ENCODE measurements at regions not wholly inside any gene's neighbourhood (a gene's known extent, or its start where the extent isn't known, plus 50 kb on each side); places are given as distances from the start of the nearest gene placed in this dataset.

DNA sequence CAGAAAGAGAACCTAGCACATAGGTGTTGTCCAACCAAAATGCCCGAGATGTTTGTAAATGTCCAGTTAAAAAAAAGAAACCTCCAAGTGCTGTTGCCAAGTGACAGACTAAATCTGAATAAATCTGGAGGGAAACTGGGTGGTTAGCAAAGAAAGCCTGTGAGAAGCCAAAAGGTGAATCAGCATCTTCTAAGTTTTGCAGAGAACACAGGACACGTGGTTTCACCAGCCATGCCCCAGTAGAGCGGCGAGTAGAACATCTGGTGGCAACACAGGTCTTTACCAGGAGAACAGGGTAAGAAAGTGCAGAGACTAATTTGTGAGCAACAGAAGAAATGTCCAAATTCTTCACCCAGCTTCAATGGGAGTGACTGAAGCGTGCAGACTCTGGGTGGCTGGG lies 986.0 kb downstream of the ROBO2 start:
- Mint-ChIP-seq H3K9me3 (peaks cover 3 to 13% (median 5%) of the 10 kb centered on the region in 7 donors), H3K36me3 (no peaks in the 10 kb centered on the region), H3K4me1 (no peaks in the 10 kb centered on the region), H3K27me3 (ENCODE audit: low read depth in 3 of 3) (no peaks in the 10 kb centered on the region), H3K4me3 (no peak overlapping the region), H3K27ac (no peak overlapping the region)
- H3K27me3 ChIP-seq (ENCODE audit: control insufficient read depth in 2 of 2, insufficient read depth in 2 of 2, low read length in 2 of 2): no peaks in the 10 kb centered on the region
- WGBS (ENCODE audit: insufficient coverage): 68% methylated on average over 3 of the region's 5 CpGs
- H3K4me2 ChIP-seq (replicated peaks; ENCODE audit: extremely low read depth, low read length, poor library complexity, severe bottlenecking): no peak overlapping the region
- peaks cover 0 to 4% of the 10 kb centered on the region in 2 donors for H3K9me3 ChIP-seq (replicated peaks in 1 of 2; ENCODE audit: control insufficient read depth in 1 of 2, insufficient read depth in 1 of 2, low read length in 2 of 2)
- no peaks in the 10 kb centered on the region for H3K36me3 ChIP-seq (replicated peaks in 1 of 2; ENCODE audit: control insufficient read depth in 1 of 2, insufficient read depth in 2 of 2, low read length in 2 of 2)
- H3K4me3 ChIP-seq (replicated peaks in 1 of 3; ENCODE audit: low read depth in 2 of 3, low read length in 3 of 3): no peak overlapping the region
- H3K4me1 ChIP-seq (ENCODE audit: control insufficient read depth in 1 of 2, insufficient read depth in 2 of 2, low read length in 2 of 2): no peaks in the 10 kb centered on the region
- H4K20me1 ChIP-seq (ENCODE audit: insufficient read depth, low read length): no peaks in the 10 kb centered on the region
- H2AFZ ChIP-seq (ENCODE audit: insufficient read depth, low read depth, low read length, poor library complexity, severe bottlenecking): no peak overlapping the region
- H3K79me2 ChIP-seq (ENCODE audit: insufficient read depth, low read length): no peaks in the 10 kb centered on the region
- TF ChIP-seq CTCF (IDR thresholded peaks at IDR 0.05): no peak
- H3K27ac ChIP-seq (ENCODE audit: low read depth in 1 of 2, low read length in 2 of 2): no peak overlapping the region
- no peak for DNase-seq
- intact Hi-C loops (cut with micrococcal nuclease): no loop called here
- no peak overlapping the region for H3K9ac ChIP-seq (ENCODE audit: insufficient read depth, low read length, poor library complexity, severe bottlenecking)

DNA sequence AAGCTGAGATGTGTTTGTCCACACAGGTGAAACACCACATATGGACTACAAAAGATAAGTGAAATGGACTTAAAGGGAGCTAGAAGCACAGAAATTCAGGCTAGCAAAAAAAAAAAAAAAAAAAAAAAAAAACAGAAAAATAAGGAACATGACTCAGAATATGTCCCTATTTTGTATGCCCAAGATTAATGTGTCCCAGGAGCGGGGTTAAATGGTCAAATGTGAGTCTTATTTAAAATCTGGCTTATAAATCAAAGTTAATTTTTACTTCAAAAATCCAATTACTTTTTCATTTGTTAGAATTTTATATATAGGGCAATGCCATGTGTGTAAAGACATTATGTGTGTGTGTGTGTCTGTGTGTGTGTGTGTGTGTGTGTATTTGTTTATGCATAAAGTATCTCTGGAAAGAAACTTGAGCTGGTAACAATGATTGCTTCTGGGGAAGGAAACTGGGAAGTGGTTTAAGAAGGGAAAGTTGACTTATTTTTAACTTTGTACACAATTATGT lies 986.5 kb downstream of the ROBO2 start:
- Mint-ChIP-seq H3K9me3 (peaks cover 3 to 13% (median 5%) of the 10 kb centered on the region in 7 donors), H3K36me3 (no peaks in the 10 kb centered on the region), H3K4me1 (no peaks in the 10 kb centered on the region), H3K27me3 (ENCODE audit: low read depth in 3 of 3) (no peaks in the 10 kb centered on the region), H3K27ac (no peak overlapping the region), H3K4me3 (no peak overlapping the region)
- Histone ChIP-seq H4K20me1 (ENCODE audit: insufficient read depth, low read length) (no peaks in the 10 kb centered on the region), H3K9ac (ENCODE audit: insufficient read depth, low read length, poor library complexity, severe bottlenecking) (no peak overlapping the region), H3K4me1 (ENCODE audit: control insufficient read depth in 1 of 2, insufficient read depth in 2 of 2, low read length in 2 of 2) (no peaks in the 10 kb centered on the region), H3K36me3 (replicated peaks in 1 of 2; ENCODE audit: control insufficient read depth in 1 of 2, insufficient read depth in 2 of 2, low read length in 2 of 2) (no peaks in the 10 kb centered on the region), H3K4me3 (replicated peaks in 1 of 3; ENCODE audit: low read depth in 2 of 3, low read length in 3 of 3) (no peak overlapping the region), H3K79me2 (ENCODE audit: insufficient read depth, low read length) (no peaks in the 10 kb centered on the region), H3K27me3 (ENCODE audit: control insufficient read depth in 2 of 2, insufficient read depth in 2 of 2, low read length in 2 of 2) (no peaks in the 10 kb centered on the region), H3K27ac (ENCODE audit: low read depth in 1 of 2, low read length in 2 of 2) (no peak overlapping the region), H2AFZ (ENCODE audit: insufficient read depth, low read depth, low read length, poor library complexity, severe bottlenecking) (no peak overlapping the region), H3K9me3 (replicated peaks in 1 of 2; ENCODE audit: control insufficient read depth in 1 of 2, insufficient read depth in 1 of 2, low read length in 2 of 2) (peaks cover 0 to 4% of the 10 kb centered on the region in 2 donors), H3K4me2 (replicated peaks; ENCODE audit: extremely low read depth, low read length, poor library complexity, severe bottlenecking) (no peak overlapping the region)
- intact Hi-C loops (cut with micrococcal nuclease): no loop called here
- WGBS (ENCODE audit: insufficient coverage): no CpG with 5 or more reads among the region's 1 CpG
- no peak for DNase-seq
- no peak for TF ChIP-seq CTCF (IDR thresholded peaks at IDR 0.05)

All from CD14-positive monocyte (primary cell).